Fibroblast of pulmonary artery (primary cell): ENCODE measurements at regions not wholly inside any gene's neighbourhood (a gene's known extent, or its start where the extent isn't known, plus 50 kb on each side); places are given as distances from the start of the nearest gene placed in this dataset.
"Not testable (repeated sequence)": the region's sequence is repeated elsewhere in the genome, so short reads cannot be mapped to it uniquely, and the experiment has no call there.

Experiments used
- DNase-seq: peaks from one replicate; pipeline ENCODE4 v3.0.0-alpha.2; 2010; ENCODE audit warnings: low read depth
- H3K4me3 ChIP-seq: replicated peaks from 2 replicates; pipeline ENCODE4 v1.5.1; 2011; ENCODE audit warnings: low read depth, mild to moderate bottlenecking, control low read depth, low read length, moderate library complexity
- TF ChIP-seq, protein P1 (sequence below): IDR thresholded peaks from 2 replicates; pipeline ENCODE4 v1.5.1; 2011; ENCODE audit warnings: mild to moderate bottlenecking, control low read depth, low read length, inconsistent platforms; ENCODE audit errors: missing control alignments

DNA sequence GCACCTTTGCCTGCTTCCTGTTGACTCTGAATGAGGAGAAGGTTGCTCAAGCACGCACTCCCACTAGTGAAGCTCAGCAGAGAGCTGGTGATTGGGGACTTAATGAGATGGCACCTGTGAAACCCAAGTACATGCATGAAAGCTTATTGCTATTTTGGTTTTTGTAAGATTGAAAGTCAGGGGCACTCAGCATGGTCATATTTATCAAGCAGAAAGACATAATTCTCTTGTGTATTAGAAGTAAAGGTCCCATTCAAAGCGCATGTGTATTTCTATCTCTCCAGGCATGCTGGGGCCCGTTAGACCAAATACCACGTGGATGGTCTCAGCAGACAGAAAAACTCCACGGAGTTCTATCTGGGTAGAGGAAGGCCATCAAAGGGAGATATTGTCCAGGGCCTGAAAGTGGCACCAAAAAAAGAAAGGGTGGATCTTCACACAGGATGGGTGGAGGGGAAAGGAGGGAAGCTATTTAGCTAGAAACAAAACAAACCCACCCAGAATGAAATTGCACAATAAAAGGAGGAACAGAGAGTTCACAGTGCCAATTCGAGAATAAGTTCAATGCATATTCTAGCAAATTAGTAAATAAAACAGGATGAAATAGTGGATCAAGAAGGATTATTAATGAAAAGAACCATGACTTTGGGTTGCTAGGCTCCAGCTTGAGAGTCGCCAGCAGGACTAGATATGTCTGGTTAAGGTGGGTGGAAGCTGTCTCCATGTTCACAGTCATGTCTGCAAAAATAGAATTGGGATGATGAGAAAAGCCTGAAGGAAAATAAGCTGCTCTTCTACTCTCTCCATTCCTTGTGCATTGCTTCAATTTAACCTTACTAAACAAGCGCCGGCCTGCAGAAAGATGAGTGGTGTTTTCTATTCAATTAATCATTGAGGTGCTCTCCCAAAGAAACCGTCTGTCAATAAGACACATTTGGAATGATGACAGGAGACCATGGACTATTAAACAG, 224.9 kb upstream of the DTNBP1 start:
- TF ChIP-seq, protein P1, sequence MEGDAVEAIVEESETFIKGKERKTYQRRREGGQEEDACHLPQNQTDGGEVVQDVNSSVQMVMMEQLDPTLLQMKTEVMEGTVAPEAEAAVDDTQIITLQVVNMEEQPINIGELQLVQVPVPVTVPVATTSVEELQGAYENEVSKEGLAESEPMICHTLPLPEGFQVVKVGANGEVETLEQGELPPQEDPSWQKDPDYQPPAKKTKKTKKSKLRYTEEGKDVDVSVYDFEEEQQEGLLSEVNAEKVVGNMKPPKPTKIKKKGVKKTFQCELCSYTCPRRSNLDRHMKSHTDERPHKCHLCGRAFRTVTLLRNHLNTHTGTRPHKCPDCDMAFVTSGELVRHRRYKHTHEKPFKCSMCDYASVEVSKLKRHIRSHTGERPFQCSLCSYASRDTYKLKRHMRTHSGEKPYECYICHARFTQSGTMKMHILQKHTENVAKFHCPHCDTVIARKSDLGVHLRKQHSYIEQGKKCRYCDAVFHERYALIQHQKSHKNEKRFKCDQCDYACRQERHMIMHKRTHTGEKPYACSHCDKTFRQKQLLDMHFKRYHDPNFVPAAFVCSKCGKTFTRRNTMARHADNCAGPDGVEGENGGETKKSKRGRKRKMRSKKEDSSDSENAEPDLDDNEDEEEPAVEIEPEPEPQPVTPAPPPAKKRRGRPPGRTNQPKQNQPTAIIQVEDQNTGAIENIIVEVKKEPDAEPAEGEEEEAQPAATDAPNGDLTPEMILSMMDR = no peak
- DNase-seq = no peak
- no peak overlapping the region for H3K4me3 ChIP-seq

GRCh38 chr6:15885624-15886023, 222.8 kb upstream of the DTNBP1 start:
- no peak for DNase-seq
- TF ChIP-seq, protein P1 = no peak
- no peak overlapping the region for H3K4me3 ChIP-seq

GRCh38 chr6:15883593-15883992, 220.8 kb upstream of the DTNBP1 start:
- H3K4me3 ChIP-seq = not testable (repeated sequence)

DNA sequence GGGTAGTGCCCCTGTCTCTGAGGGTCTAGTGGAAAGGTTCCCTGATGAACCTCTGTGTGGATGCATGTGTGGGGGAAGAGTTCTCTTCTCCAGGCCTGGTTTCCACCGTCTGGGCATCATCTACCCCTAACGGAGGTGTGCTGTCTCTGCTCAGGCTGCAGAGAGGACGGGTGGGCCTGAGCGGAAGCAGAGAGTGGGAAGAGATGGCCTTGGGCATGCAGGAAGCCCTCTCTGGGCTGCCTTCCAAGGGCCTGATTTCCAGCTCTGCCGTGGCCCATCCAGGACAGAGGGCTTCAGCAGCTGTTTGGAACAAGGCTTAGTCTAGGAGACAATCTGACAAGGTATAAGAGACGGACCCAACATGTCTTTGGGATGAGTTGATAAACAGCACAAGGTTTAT, 220.1 kb upstream of the DTNBP1 start:
- TF ChIP-seq, protein P1 = no peak
- DNase-seq = no peak
- H3K4me3 ChIP-seq = no peak overlapping the region

More at GRCh38 chr6:15883593-15883992, 220.8 kb upstream of the DTNBP1 start:
- DNase-seq = not testable (repeated sequence)

DNA sequence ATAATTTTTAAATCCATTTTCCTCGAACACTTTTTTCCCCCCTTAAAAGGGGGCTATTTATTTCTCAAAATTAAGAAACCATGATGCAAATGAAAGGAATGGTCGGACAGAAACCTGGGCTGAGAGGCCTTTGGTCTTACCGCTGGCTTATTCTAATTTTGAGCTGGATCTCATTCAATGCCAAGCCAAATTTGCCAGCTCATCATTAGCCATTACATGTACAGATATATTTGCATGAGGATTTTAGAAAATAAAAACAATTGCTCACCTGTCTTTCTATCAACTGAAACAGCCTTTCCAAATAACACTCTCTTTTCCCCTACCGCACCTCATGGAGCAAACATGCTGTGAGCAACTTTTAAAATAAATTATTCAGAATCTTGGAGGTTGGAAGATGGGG, 219.5 kb upstream of the DTNBP1 start:
- H3K4me3 ChIP-seq = no peak overlapping the region
- DNase-seq = no peak
- TF ChIP-seq, protein P1 = no peak

DNA sequence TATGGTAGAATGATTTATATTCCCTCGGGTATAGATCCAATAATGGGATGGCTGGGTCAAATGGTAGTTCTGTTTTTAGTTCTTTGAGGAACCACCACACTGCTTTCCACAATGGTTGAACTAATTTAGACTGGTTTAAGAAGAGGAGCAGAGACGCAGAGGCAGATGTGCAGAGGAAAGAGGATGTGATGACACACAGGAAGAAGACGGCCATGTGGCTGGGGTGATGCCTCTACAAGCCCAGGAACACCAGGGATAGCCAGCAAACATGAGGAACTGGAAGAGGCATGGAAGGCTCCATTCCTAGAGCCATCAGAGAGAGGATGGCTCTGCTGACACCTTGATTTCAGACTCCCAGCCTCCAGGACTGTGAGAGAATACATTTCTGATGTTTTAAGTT, 218.3 kb upstream of the DTNBP1 start:
- no peak for DNase-seq
- TF ChIP-seq, protein P1 = no peak
- H3K4me3 ChIP-seq = no peak overlapping the region

GRCh38 chr6:15880262-15880973, 217.6 kb upstream of the DTNBP1 start:
- DNase-seq = no peak
- TF ChIP-seq, protein P1 = no peak
- no peak overlapping the region for H3K4me3 ChIP-seq
